Natural killer cell treated with Interleukin-12 subunit alpha and Interleukin-12 subunit beta and Interleukin-15 and Interleukin-18, amount 100 ng/mL, for 72 hours (primary cell): ENCODE measurements at regions not wholly inside any gene's neighbourhood (a gene's known extent, or its start where the extent isn't known, plus 50 kb on each side); places are given as distances from the start of the nearest gene placed in this dataset.

ENCODE experiments used
- ATAC-seq, 2 donors: fragments of 150-1000 bp; cut with Tn5 transposase in 1 of 2; sonication (Bioruptor Pico), chemical (Tn5 transposase) in 1 of 2; 2 replicates each; pipeline ENCODE4 v1.10.0; 2021
- DNase-seq: peaks from one replicate; pipeline ENCODE4 v3.0.0; 2022; ENCODE audit warnings: low spot score
- H3K27ac Mint-ChIP-seq, 2 donors: 1 replicate in 1 of 2; 2 replicates in 1 of 2; pipeline ENCODE4 v1.8.0; 2022; ENCODE audit warnings: mixed read lengths in 2 of 2, mild to moderate bottlenecking in 1 of 2, moderate library complexity in 1 of 2
- H3K27me3 Mint-ChIP-seq, 2 donors: 1 replicate in 1 of 2; 2 replicates in 1 of 2; pipeline ENCODE4 v1.8.0; 2022; ENCODE audit warnings: mixed read lengths in 2 of 2
- H3K36me3 Mint-ChIP-seq: one replicate; pipeline ENCODE4 v1.8.0; 2022; ENCODE audit warnings: mixed read lengths
- H3K4me1 Mint-ChIP-seq, 2 donors: 1 replicate in 1 of 2; 2 replicates in 1 of 2; pipeline ENCODE4 v1.8.0; 2022; ENCODE audit warnings: low read depth in 2 of 2, mixed read lengths in 2 of 2, mild to moderate bottlenecking in 1 of 2
- H3K4me3 Mint-ChIP-seq: one replicate; pipeline ENCODE4 v1.8.0; 2022; ENCODE audit warnings: mixed read lengths
- H3K9me3 Mint-ChIP-seq: 2 replicates; pipeline ENCODE4 v1.8.0; 2022; ENCODE audit warnings: mixed read lengths

GRCh38 chr7:106339513-106340246 lies 54.9 kb upstream of the NAMPT start:
- DNase-seq = no peak
- ATAC-seq = no peak
- H3K36me3 Mint-ChIP-seq = peaks cover 57% of the 10 kb centered on the region
- no peak overlapping the region for H3K27ac Mint-ChIP-seq
- H3K4me3 Mint-ChIP-seq = no peak overlapping the region
- H3K4me1 Mint-ChIP-seq = peaks cover 13 to 27% of the 10 kb centered on the region in 2 donors
- H3K9me3 Mint-ChIP-seq = peaks cover 31% of the 10 kb centered on the region
- H3K27me3 Mint-ChIP-seq = peaks cover 0 to 2% of the 10 kb centered on the region in 2 donors

- H3K36me3 Mint-ChIP-seq = peaks cover 40% of the 10 kb centered on the region
- H3K27me3 Mint-ChIP-seq = peaks cover 0 to 3% of the 10 kb centered on the region in 2 donors
- ATAC-seq (no peak), DNase-seq (no peak)
- H3K4me1 Mint-ChIP-seq = peaks cover 0 to 16% of the 10 kb centered on the region in 2 donors
- H3K9me3 Mint-ChIP-seq = peaks cover 23% of the 10 kb centered on the region
- no peak overlapping the region for H3K4me3 Mint-ChIP-seq
- peak overlapping the region in 1 of 2 donors; percentile 16 for H3K27ac Mint-ChIP-seq
Observed at GRCh38 chr7:106337754-106338153, 53.0 kb upstream of the NAMPT start.

- DNase-seq (no peak), ATAC-seq (no peak)
- Mint-ChIP-seq H3K36me3 (peaks cover 27% of the 10 kb centered on the region), H3K4me3 (no peak overlapping the region), H3K27ac (no peak overlapping the region), H3K27me3 (peaks cover 0 to 12% of the 10 kb centered on the region in 2 donors), H3K9me3 (peaks cover 16% of the 10 kb centered on the region), H3K4me1 (peaks cover 0 to 8% of the 10 kb centered on the region in 2 donors)
Observed at GRCh38 chr7:106335814-106336213, 51.0 kb upstream of the NAMPT start.
